ENCODE measurements at regions not wholly inside any gene's neighbourhood (a gene's known extent, or its start where the extent isn't known, plus 50 kb on each side); places are given as distances from the start of the nearest gene placed in this dataset.

GRCh38 chr16:65601781-65602180, 479.9 kb upstream of the CDH11 start:
- no peak for TF ChIP-seq POLR2A (IDR thresholded peaks at IDR 0.05)
- TF ChIP-seq, protein P1, sequence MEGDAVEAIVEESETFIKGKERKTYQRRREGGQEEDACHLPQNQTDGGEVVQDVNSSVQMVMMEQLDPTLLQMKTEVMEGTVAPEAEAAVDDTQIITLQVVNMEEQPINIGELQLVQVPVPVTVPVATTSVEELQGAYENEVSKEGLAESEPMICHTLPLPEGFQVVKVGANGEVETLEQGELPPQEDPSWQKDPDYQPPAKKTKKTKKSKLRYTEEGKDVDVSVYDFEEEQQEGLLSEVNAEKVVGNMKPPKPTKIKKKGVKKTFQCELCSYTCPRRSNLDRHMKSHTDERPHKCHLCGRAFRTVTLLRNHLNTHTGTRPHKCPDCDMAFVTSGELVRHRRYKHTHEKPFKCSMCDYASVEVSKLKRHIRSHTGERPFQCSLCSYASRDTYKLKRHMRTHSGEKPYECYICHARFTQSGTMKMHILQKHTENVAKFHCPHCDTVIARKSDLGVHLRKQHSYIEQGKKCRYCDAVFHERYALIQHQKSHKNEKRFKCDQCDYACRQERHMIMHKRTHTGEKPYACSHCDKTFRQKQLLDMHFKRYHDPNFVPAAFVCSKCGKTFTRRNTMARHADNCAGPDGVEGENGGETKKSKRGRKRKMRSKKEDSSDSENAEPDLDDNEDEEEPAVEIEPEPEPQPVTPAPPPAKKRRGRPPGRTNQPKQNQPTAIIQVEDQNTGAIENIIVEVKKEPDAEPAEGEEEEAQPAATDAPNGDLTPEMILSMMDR (IDR thresholded peaks at IDR 0.05) = no peak
